22Rv1 (cell line): ENCODE measurements at regions not wholly inside any gene's neighbourhood (a gene's known extent, or its start where the extent isn't known, plus 50 kb on each side); places are given as distances from the start of the nearest gene placed in this dataset.

Experiments
- H3K27ac ChIP-seq: fragments of 450-650 bp; 2 replicates; pipeline ENCODE4 v1.5.1; 2017
- ZFX ChIP-seq: fragments of 450-650 bp; IDR thresholded peaks from 2 replicates; pipeline ENCODE4 v1.6.1; 2017; ENCODE audit warnings: antibody characterized with exemption, borderline replicate concordance
- TF ChIP-seq, protein P1 (sequence below): fragments of 450-650 bp; IDR thresholded peaks from 2 replicates; pipeline ENCODE4 v1.5.1; 2017; ENCODE audit warnings: mild to moderate bottlenecking

DNA sequence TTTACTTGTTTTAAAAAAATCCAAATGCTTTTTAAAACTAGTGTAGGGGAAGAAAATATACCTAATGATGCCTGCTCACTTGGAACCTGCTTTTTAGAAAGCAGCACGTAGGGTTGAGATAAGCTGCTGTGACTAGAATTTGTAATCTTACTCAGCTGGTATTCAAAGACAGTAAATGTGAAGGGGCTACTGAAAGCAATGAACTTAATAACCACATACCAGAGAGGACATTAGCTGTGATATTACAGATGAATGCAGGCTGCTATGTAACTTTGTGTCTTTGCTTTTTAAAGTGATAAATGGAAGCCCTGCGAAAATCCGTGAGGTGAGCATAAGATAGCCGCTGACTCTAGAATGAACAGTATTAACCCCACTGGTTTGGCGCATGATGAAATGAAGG lies 124.1 kb downstream of the TRIML1 start:
- H3K27ac ChIP-seq, result no peak overlapping the region
- TF ChIP-seq, protein P1, sequence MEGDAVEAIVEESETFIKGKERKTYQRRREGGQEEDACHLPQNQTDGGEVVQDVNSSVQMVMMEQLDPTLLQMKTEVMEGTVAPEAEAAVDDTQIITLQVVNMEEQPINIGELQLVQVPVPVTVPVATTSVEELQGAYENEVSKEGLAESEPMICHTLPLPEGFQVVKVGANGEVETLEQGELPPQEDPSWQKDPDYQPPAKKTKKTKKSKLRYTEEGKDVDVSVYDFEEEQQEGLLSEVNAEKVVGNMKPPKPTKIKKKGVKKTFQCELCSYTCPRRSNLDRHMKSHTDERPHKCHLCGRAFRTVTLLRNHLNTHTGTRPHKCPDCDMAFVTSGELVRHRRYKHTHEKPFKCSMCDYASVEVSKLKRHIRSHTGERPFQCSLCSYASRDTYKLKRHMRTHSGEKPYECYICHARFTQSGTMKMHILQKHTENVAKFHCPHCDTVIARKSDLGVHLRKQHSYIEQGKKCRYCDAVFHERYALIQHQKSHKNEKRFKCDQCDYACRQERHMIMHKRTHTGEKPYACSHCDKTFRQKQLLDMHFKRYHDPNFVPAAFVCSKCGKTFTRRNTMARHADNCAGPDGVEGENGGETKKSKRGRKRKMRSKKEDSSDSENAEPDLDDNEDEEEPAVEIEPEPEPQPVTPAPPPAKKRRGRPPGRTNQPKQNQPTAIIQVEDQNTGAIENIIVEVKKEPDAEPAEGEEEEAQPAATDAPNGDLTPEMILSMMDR, result no peak
- TF ChIP-seq ZFX, result no peak

DNA sequence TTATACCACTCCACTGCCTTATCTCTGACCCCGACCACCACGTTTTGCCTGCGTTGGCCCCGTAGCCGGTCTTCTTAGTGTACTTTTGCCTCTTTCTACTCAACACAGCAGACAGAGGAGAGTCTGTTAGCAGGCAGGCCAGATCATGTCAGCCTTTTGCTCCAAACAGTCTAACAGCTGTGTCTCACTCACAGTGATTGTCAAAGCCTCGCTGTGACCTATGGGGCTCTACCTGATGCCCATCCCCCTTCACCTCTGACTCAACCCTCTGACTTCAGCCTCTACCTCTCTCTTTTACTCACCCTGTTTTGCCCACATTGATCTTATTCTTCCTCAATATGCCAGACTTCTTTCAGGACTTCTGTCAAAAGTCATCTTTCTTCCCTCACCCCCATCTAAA lies 127.1 kb downstream of the TRIML1 start:
- no peak overlapping the region for H3K27ac ChIP-seq
- TF ChIP-seq, protein P1, result no peak
- TF ChIP-seq ZFX, result no peak

DNA sequence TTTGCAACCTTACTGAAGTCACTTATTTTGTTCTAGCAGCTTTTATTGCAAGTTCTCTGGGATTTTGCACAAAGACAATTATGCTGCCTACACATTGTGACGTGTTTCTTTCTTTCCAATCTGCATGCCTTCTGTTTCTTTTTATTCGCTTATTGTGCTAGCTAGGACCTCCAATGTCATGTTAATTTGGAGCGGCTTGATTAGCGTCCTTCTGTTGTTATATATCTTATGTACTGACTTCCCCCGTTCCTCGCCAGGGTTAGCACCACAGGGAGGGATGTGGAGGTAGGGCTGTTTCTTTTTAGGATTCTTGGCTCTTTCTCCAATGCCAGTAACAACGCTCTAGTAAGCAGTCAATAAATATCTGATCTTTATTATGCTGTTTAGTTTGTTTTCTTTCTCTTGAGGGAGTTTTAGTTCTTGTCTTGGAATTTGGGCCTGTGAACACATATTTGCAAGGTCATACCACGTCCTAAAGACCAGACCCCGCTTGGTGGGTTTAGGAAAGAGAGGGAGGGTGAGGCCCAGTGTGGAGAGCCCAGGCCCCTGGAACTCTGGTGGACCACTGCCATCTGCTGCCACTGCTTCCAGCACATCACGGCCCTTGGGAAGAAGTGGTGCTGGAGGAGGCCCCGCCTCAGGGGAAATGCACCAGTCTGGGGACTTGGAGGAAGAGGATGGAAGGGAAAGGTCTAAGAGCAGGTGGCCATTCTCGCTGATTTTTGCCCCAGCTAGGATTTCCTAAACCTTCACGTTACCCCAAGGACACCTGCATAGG lies 129.1 kb downstream of the TRIML1 start:
- TF ChIP-seq ZFX, result no peak
- TF ChIP-seq, protein P1, result no peak

DNA sequence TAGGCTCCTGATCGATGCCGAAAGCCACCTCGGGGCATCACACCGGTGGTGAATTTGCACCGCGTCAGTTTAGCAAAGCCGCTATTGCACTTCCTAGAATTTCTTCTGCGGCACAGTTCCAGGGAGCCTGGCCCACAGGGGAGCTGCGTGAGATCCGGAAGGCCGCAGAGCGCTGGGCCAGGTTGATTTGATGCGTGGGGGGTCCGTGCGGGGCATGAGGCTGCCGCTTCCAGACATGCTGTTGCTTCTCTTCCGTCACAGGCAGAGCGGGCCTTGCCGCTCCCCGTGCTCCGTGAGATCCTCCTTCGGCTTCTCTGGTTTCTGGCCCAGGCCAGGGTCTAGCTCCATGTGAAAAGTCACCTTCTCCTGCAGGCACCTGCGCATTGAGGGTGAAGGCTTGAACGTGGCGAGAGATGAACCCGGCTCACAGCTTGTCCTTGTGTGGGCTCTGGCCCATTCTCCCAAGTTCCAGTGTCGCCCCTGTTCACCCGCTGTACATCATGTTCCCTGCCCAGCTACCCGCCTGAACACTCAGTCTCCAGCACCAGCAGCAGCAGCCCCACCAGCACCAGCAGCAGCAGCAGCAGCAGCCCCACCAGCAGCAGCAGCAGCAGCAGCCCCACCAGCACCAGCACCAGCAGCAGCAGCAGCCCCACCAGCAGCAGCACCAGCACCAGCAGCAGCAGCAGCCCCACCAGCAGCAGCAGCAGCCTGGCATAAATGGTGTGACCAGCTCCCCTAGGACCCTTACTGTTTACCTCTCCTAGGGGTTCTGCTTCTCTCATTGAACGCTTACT lies 131.2 kb downstream of the TRIML1 start:
- H3K27ac ChIP-seq, result no peak overlapping the region
- TF ChIP-seq ZFX, result no peak
- TF ChIP-seq, protein P1, result no peak

More for the DNA sequence above, 129.1 kb downstream of the TRIML1 start:
- H3K27ac ChIP-seq, result no peak overlapping the region

DNA sequence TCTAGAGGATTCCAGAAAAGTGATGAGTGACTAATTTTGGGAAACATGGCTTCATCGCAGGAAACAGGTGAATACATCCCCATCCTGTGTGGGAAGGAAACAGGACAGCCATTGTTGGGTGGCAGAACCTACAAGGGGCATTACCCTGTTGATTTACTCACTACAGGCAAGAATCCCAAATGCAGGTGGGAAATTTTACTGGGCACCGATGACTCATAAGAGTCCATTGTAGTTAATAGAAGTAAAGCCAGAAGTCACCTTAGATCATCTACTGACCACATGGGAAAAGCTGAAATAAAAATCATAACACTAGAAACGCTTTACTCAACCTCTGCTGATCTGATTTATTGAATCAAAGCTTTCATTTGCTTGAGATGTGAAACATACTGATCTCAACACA lies 136.4 kb downstream of the TRIML1 start:
- TF ChIP-seq, protein P1, result no peak
- no peak for TF ChIP-seq ZFX
- H3K27ac ChIP-seq, result no peak overlapping the region

DNA sequence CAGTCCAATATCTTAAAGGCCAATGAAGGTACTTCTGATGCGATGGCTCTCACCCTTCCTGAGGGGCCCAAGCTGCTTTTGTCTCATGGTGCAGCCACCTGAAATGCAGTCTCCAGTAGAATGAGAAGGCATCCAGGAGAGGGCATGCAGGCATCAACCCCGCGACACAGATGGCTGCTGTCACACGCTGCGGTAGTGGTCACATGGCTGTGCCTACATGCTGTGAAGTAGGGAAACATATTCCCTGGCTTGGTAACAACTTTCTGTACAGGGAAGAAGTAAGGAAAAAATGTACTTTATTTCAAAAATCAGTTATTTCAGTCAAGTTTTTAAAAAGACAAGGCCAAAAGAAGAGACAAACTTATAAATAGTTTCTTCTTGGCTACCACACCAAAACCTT lies 139.9 kb downstream of the TRIML1 start:
- no peak for TF ChIP-seq ZFX
- TF ChIP-seq, protein P1, result no peak
- H3K27ac ChIP-seq, result no peak overlapping the region
